B cell (primary cell): ENCODE measurements at regions not wholly inside any gene's neighbourhood (a gene's known extent, or its start where the extent isn't known, plus 50 kb on each side); places are given as distances from the start of the nearest gene placed in this dataset.

Source experiments
- ATAC-seq: fragments of 200-7000 bp; cut with Tn5 transposase; one replicate; pipeline ENCODE4 v1.10.0; 2021; ENCODE audit warnings: low read depth, mild to moderate bottlenecking, moderate number of reproducible peaks, moderate library complexity
- CTCF ChIA-PET: fragments of 350-600 bp; sonication (Branson Sonifier 250); formaldehyde crosslinking; loops from one replicate; lab custom pipeline; 2021; ENCODE audit warnings: antibody characterized with exemption, inconsistent platforms; lab: Charles Lee
- POLR2A ChIA-PET: fragments of 350-600 bp; sonication (Branson Sonifier 250); formaldehyde crosslinking; loops from one replicate; lab custom pipeline; 2021; ENCODE audit warnings: antibody characterized with exemption; lab: Charles Lee
- DNase-seq: peaks from one replicate; pipeline ENCODE4 v3.0.0; 2013
- H2AFZ ChIP-seq: 2 replicates; pipeline ENCODE4 v1.6.1; 2012; ENCODE audit warnings: mild to moderate bottlenecking, low read depth, low read length; ENCODE audit not compliant: insufficient read depth, poor library complexity, severe bottlenecking
- H3K27ac ChIP-seq, 2 donors: 1 replicate in 1 of 2; 2 replicates in 1 of 2; pipeline ENCODE4 v1.5.1; 2012 to 2013; ENCODE audit warnings: low read length in 2 of 2, mild to moderate bottlenecking in 2 of 2, moderate library complexity in 1 of 2
- H3K27me3 ChIP-seq, 4 experiments: fragments of 200-600 bp in 1 of 4; sonication (generic) in 1 of 4; replicated peaks in 1 of 4; 1 replicate in 2 of 4; 2 replicates in 2 of 4; pipeline versions ENCODE4 v1.6.1 to v1.7.0; 2013 to 2016; ENCODE audit warnings: low read length in 3 of 4, mild to moderate bottlenecking in 2 of 4, mixed read lengths in 1 of 4, moderate library complexity in 1 of 4; ENCODE audit not compliant: insufficient read depth in 4 of 4, control insufficient read depth in 3 of 4; ENCODE audit errors: control extremely low read depth in 1 of 4
- H3K36me3 ChIP-seq, 2 experiments: replicated peaks in 1 of 2; 1 replicate in 1 of 2; 2 replicates in 1 of 2; pipeline versions ENCODE4 v1.6.1 to v1.7.1; 2013; ENCODE audit warnings: low read length in 1 of 2; ENCODE audit not compliant: insufficient read depth in 2 of 2, control insufficient read depth in 1 of 2; ENCODE audit errors: control extremely low read depth in 1 of 2, extremely low read depth in 1 of 2
- H3K4me1 ChIP-seq, 2 donors: fragments of 200-600 bp in 1 of 2; sonication (generic) in 1 of 2; 1 replicate in 1 of 2; 2 replicates in 1 of 2; pipeline versions ENCODE4 v1.5.1 to v1.6.1; 2013 to 2017; ENCODE audit warnings: low read length in 2 of 2; ENCODE audit not compliant: control insufficient read depth in 2 of 2, insufficient read depth in 2 of 2
- H3K4me2 ChIP-seq: replicated peaks from 2 replicates; pipeline ENCODE3; 2012; ENCODE audit warnings: mild to moderate bottlenecking, low read depth, low read length; ENCODE audit not compliant: poor library complexity, severe bottlenecking
- H3K4me3 ChIP-seq, 5 experiments: fragments of 200-600 bp in 1 of 5; sonication (generic) in 1 of 5; 1 replicate in 3 of 5; 2 replicates in 2 of 5; pipeline versions ENCODE4 v1.5.1 to v1.7.0; 2011 to 2016; ENCODE audit warnings: low read length in 4 of 5, mild to moderate bottlenecking in 4 of 5, low read depth in 2 of 5, control low read depth in 1 of 5, moderate library complexity in 1 of 5; ENCODE audit not compliant: insufficient read depth in 1 of 5; ENCODE audit errors: control extremely low read depth in 1 of 5, extremely low read depth in 1 of 5
- H3K79me2 ChIP-seq: fragments of 200-600 bp; sonication (generic); one replicate; pipeline ENCODE4 v1.6.0; 2016; ENCODE audit warnings: low read length; ENCODE audit not compliant: control insufficient read depth, insufficient read depth
- H3K9ac ChIP-seq: fragments of 200-600 bp; sonication (generic); 2 replicates; pipeline ENCODE4 v1.6.1; 2017; ENCODE audit warnings: mild to moderate bottlenecking, low read length, moderate library complexity
- H3K9me3 ChIP-seq, 3 donors: one replicate each; pipeline versions ENCODE4 v1.6.1 to v1.7.1; 2013; ENCODE audit warnings: low read length in 2 of 3; ENCODE audit not compliant: control insufficient read depth in 2 of 3, insufficient read depth in 1 of 3; ENCODE audit errors: control extremely low read depth in 1 of 3
- H4K20me1 ChIP-seq: 2 replicates; pipeline ENCODE4 v1.6.0; 2012; ENCODE audit warnings: mild to moderate bottlenecking, low read length; ENCODE audit not compliant: insufficient read depth, control insufficient read depth, poor library complexity, severe bottlenecking
- H3K27ac Mint-ChIP-seq: one replicate; pipeline ENCODE4 v1.8.0; 2021; ENCODE audit warnings: mixed read lengths
- H3K27me3 Mint-ChIP-seq: one replicate; pipeline ENCODE4 v1.8.0; 2021; ENCODE audit warnings: mixed read lengths
- H3K4me1 Mint-ChIP-seq: one replicate; pipeline ENCODE4 v1.8.0; 2021; ENCODE audit warnings: mixed read lengths
- H3K4me3 Mint-ChIP-seq: one replicate; pipeline ENCODE4 v1.8.0; 2021; ENCODE audit warnings: mixed read lengths
- H3K9me3 Mint-ChIP-seq: one replicate; pipeline ENCODE4 v1.8.0; 2022; ENCODE audit warnings: mixed read lengths; ENCODE audit not compliant: insufficient read depth
- EZH2 ChIP-seq: IDR thresholded peaks from 2 replicates; pipeline ENCODE4 v1.6.1; 2012; ENCODE audit warnings: borderline replicate concordance, low read depth, mild to moderate bottlenecking, moderate library complexity, low read length; ENCODE audit not compliant: insufficient read depth, poor library complexity, severe bottlenecking
- WGBS: methylation state at CpG from one replicate; pipeline ENCODE4 v1.1.5; 2013; ENCODE audit warnings: missing lambda C conversion rate; ENCODE audit not compliant: insufficient coverage; 5-methylcytosine and 5-hydroxymethylcytosine counted together
- intact Hi-C: fragments of 100-400 bp; cut with micrococcal nuclease; formaldehyde crosslinking; loops from one replicate; pipeline ENCODE4 v1.10.0; 2022
- TF ChIP-seq, protein P1 (sequence below): fragments of 200-600 bp; IDR thresholded peaks from one replicate; pipeline ENCODE4 v1.8.0; 2022; ENCODE audit warnings: antibody characterized with exemption, mild to moderate bottlenecking

- ChIA-PET CTCF (no interaction called here), POLR2A (no interaction called here)
- Histone ChIP-seq H3K27me3 (no peaks in the 10 kb centered on the region), H3K36me3 (no peaks in the 10 kb centered on the region), H3K9ac (no peak overlapping the region), H4K20me1 (no peaks in the 10 kb centered on the region), H2AFZ (no peak overlapping the region), H3K9me3 (peaks cover 0 to 4% (median 0%) of the 10 kb centered on the region in 3 donors), H3K4me1 (peaks cover 14 to 17% of the 10 kb centered on the region in 2 donors), H3K27ac (no peak overlapping the region), H3K79me2 (no peaks in the 10 kb centered on the region), H3K4me3 (no peak overlapping the region), H3K4me2 (no peak overlapping the region)
- Mint-ChIP-seq H3K4me3 (no peak overlapping the region), H3K4me1 (peaks cover 33% of the 10 kb centered on the region), H3K27me3 (no peaks in the 10 kb centered on the region), H3K9me3 (no peaks in the 10 kb centered on the region), H3K27ac (no peak overlapping the region)
- ATAC-seq (no peak), DNase-seq (no peak)
- intact Hi-C loops, result no loop called here
- 94% methylated on average over 6 of the region's 9 CpGs for WGBS
- TF ChIP-seq, protein P1, sequence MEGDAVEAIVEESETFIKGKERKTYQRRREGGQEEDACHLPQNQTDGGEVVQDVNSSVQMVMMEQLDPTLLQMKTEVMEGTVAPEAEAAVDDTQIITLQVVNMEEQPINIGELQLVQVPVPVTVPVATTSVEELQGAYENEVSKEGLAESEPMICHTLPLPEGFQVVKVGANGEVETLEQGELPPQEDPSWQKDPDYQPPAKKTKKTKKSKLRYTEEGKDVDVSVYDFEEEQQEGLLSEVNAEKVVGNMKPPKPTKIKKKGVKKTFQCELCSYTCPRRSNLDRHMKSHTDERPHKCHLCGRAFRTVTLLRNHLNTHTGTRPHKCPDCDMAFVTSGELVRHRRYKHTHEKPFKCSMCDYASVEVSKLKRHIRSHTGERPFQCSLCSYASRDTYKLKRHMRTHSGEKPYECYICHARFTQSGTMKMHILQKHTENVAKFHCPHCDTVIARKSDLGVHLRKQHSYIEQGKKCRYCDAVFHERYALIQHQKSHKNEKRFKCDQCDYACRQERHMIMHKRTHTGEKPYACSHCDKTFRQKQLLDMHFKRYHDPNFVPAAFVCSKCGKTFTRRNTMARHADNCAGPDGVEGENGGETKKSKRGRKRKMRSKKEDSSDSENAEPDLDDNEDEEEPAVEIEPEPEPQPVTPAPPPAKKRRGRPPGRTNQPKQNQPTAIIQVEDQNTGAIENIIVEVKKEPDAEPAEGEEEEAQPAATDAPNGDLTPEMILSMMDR, result no peak
- TF ChIP-seq EZH2, result no peak
These were observed 365.8 kb upstream of the JARID2 start for GRCh38 chr6:14880052-14880451.

- TF ChIP-seq, protein P1, result no peak
- TF ChIP-seq EZH2, result no peak
- H3K4me1 ChIP-seq, result peaks cover 14 to 17% of the 10 kb centered on the region in 2 donors
- H3K36me3 ChIP-seq, result no peaks in the 10 kb centered on the region
- CTCF ChIA-PET, result no interaction called here
- intact Hi-C loops, result no loop called here
- WGBS, result 91% methylated on average over 3 of the region's 3 CpGs
- no peak for ATAC-seq
- no peaks in the 10 kb centered on the region for H4K20me1 ChIP-seq
- H3K27me3 ChIP-seq, result no peaks in the 10 kb centered on the region
- Mint-ChIP-seq H3K27me3 (no peaks in the 10 kb centered on the region), H3K4me1 (peaks cover 29% of the 10 kb centered on the region), H3K27ac (no peak overlapping the region), H3K4me3 (no peak overlapping the region), H3K9me3 (no peaks in the 10 kb centered on the region)
- POLR2A ChIA-PET, result no interaction called here
- no peak overlapping the region for H3K27ac ChIP-seq
- no peak overlapping the region for H3K9ac ChIP-seq
- H2AFZ ChIP-seq, result no peak overlapping the region
- no peaks in the 10 kb centered on the region for H3K79me2 ChIP-seq
- peaks cover 0 to 4% (median 0%) of the 10 kb centered on the region in 3 donors for H3K9me3 ChIP-seq
- no peak for DNase-seq
- H3K4me2 ChIP-seq, result no peak overlapping the region
- no peak overlapping the region for H3K4me3 ChIP-seq
These were observed 365.2 kb upstream of the JARID2 start for GRCh38 chr6:14880677-14881076.
